GM21723 (cell line): ENCODE measurements at regions not wholly inside any gene's neighbourhood (a gene's known extent, or its start where the extent isn't known, plus 50 kb on each side); places are given as distances from the start of the nearest gene placed in this dataset.
"Not testable (repeated sequence)": the region's sequence is repeated elsewhere in the genome, so short reads cannot be mapped to it uniquely, and the experiment has no call there.

ENCODE experiments used
- ATAC-seq: cut with Tn5 transposase; IDR thresholded peaks from one replicate; pipeline ENCODE4 v1.9.1; 2021; ENCODE audit warnings: mild to moderate bottlenecking, moderate library complexity; ENCODE audit not compliant: unreplicated experiment

DNA sequence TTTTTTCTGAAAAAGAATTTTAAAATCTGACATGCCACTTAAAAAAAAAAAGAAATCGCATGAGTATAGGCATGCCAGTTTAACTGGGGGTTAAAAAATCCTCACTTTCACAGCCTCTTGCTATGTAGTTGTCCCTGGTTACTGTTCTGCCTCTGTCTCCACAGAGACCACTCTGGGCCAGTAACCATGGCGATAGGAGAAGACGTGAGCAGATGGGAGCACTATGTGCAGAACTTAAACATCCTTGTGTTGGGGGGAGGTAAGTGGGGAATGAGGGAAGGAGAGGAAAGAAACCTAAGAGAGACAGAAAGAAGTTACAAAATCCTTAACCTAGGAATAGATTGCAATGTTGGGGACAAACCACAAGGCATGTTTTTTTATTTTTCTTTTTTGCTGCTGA lies 75.9 kb upstream of the CYRIA start:
- ATAC-seq, result no peak

GRCh38 chr2:16739778-16740581 lies 74.3 kb upstream of the CYRIA start:
- no peak for ATAC-seq

DNA sequence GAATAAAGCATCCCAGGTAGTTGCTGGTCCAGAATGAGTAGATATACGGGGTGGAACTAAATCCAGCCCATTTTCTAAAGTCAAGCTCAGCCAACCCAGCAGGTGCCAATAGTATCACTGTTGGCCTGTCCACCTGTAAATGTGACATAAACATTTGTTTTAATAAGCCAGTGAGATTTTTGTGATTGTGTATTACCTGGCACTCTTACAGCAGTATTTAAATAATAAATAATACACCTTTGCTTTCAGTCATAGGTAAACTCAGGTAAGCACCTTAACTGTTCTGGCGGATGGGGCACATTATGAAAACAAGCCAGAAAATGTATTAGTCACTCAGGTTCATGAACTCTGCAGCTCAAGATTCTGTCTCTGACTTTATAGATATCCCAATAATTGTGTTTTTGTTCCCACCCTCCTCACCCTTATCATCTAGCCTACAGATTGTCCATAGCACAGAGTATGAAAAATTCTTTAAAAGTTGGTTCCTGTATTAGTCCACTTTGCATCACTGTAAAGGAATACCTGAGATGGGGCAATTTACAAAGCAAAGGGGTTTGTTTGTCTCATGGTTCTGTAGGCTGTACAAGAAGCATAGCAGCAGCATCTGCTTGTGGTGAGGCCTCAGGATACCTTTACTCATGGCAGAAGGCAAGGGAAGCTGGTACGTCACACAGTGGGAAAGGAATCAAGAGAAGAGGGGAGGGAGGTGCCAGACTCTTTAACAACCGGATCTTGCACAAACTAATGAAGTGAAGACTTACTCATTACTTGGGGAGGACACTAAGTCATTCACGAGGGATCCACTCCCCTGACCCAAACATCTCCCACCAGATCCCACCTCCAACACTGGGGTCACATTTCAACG lies 73.0 kb upstream of the CYRIA start:
- no peak for ATAC-seq

DNA sequence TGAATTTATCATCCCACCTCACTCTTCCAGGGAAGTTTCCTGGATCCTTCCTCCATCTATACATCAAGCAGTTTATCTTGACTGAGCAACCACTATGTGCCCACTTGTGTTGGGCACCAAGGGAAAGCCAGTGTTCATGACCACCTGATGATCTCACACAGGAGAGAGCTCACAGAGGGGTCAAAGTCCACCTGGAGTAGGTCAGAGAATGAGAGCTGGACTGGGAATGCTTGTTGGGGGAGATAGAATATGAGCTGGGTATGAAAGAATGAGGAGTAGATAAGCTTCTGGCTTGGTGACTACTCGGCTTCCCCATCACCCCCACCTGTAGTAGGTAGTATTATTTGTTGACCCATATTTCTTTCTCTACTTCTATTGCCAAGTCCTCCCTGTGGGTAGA lies 72.2 kb upstream of the CYRIA start:
- ATAC-seq, result no peak

DNA sequence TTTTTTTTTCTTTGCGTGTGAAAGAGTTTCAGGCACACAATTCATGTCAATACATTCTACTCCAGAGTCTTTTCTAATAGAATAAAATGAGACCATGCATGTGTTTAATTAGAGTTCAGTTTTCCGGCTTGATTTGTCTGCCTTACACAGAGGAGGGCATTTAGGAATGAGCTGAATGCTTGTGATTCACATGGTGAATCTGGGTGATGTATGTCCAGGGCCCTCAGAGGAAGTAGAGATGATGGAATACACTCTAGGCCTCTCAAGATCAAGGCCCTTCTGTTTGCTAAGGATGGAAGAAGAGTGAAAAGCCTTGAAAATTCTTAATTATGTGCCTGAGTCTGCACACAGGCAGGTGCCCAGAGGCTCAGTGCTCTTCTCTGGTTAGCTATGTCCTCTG lies 71.0 kb upstream of the CYRIA start:
- ATAC-seq, result no peak

DNA sequence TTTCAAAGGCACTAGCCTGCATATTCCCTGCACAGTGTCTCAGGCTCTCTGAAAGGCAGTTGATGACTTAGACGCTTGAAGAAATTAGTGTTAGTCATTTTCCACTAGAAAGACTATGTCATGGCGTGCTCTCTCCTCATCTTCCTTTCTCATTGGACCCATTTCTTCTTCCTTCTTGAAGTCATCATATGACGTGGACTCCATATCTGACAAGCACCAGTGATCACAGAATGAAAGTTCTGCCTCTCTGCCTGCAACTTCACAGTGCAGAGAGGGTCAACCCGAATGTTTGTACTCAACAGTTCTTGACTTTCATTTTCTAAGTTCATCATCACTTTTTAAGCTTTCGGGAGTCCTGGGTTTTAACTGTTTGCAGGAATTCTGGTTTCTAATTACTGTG lies 63.7 kb upstream of the CYRIA start:
- peak; percentile 69 for ATAC-seq

- peak; percentile 83 for ATAC-seq
Measured at GRCh38 chr2:16728351-16729136, 62.9 kb upstream of the CYRIA start.

GRCh38 chr2:16727849-16728248 lies 62.2 kb upstream of the CYRIA start:
- not testable (repeated sequence) for ATAC-seq

DNA sequence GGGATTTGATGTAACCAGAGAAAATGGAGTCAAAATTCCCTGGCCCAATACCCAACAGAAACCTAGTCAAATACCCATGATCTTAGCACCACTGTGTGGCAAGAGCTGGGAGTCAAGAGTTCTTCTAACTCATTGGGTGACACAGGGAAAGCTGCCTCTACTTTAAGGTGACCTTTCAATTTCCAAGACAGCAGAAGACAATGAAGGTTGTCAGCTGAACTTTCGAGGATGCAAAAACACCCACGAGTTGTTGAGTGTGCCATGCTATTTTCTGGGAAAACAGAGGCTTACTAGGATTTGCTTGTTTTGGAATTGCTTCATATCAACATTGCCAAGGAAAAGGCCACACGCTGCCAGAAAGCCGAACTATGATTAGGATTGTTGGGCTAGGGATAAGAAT lies 61.6 kb upstream of the CYRIA start:
- no peak for ATAC-seq

- no peak for ATAC-seq
Measured at GRCh38 chr2:16726577-16726976, 60.9 kb upstream of the CYRIA start.

DNA sequence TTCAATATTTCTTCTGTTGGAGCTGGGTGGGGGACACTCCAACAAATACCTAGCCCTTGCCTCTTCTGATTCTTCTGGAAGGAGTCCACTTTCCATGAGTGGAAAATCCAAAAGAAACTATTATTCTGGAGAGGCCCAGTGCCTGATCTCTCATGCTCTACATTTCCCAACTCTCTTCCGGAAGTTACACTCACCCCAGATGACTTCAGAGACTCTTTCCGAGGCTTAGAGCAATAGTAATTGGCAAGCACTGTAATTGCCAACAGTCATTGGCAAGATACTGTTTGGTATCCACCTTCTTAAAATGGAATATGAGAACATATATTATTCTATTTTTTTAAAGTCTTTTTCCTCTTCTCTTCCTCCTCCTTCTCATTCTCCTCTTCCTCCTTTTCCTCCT lies 60.5 kb upstream of the CYRIA start:
- no peak for ATAC-seq

DNA sequence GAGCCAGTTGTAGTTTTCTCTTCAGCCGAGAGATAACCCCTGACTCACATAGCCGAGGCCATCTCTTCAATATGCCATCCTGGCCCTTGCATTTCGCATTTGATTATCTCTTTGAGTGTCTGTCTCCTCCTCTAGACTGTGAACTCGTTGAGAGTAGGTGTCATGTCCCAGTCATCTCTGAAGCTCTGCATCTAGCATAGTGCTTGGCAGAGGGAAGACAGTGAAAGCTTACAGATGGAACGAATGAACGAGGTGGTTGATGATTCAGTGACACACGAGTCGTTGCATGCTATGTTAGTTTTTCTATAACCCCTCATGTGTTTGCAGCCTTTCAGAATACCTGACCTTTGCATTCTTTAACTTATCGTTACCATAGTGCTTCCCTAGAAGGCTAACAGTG lies 59.9 kb upstream of the CYRIA start:
- ATAC-seq, result no peak

DNA sequence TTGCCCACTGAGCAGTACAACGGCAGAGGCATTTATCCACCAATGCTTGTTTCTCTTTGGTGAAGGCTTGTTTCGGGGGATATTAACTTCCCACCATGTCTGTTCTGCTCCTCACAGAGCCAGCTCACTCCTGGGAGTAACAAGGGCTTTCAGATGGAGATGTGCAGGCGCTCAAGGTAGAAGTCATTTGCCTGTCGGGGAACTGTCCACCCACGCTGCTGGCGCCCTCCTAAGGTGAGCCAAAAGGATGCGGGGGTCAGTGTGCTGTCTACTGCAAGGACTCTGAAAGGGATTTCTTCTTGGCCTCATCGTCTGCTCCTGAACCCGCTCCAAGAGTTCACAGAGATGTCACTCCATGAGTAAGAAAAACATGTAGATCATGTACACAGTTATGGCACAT lies 57.0 kb upstream of the CYRIA start:
- no peak for ATAC-seq

DNA sequence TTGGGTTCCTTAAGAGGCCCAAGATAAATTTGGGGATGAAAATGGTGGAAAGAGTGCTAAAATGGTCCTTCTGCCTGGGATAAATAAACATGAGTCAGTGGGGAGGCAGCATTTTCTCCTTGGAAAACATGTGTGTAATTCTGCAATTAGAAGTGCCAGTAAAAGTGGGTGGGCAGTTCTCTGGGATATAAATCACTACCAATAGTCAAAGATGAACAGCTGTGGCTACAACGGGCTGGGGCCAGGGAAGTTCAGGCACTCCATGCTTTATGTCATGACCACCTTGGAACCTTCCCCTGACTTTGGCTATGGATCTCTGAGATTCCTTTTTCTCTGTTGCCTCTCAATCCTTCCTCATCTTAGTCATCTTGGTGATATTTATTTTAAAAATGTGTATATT lies 56.5 kb upstream of the CYRIA start:
- no peak for ATAC-seq

DNA sequence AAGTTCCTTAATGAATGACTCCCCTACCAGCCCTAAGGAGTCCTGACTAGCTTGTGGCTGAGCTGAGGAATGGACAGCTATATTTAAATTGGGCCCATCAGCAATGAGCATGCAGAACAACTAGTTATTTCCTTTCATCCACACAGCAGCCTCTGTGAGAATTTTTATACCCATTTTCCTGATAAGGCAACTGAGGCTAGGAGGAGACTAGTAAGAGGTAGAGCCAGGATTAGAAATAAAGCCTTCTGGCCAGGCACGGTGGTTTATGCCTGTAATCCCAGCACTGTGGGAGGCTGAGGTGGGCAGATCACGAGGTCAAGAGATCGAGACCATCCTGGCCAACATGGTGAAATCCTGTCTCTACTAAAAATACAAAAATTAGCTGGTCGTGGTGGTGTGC lies 55.9 kb upstream of the CYRIA start:
- ATAC-seq, result not testable (repeated sequence)

DNA sequence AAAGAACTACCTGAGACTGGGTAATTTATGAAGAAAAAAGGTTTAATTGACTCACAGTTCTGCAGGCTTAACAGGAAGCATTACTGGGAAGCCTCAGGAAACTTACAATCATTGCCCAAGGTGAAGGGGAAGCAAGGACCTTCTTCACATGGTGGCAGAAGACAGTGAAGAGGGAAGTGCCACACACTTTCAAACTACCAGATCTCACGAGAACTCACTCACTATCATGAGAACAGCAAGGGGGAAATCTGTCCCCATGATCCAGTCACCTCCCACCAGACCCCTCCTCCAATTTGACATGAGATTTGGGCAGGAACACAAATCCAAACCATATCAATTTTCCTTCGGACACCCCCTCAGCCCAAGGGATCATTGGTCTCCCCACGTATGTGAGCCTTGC lies 55.1 kb upstream of the CYRIA start:
- not testable (repeated sequence) for ATAC-seq

- ATAC-seq, result no peak
Measured at GRCh38 chr2:16719485-16719808, 53.8 kb upstream of the CYRIA start.

GRCh38 chr2:16718576-16719484 lies 53.2 kb upstream of the CYRIA start:
- no peak for ATAC-seq

DNA sequence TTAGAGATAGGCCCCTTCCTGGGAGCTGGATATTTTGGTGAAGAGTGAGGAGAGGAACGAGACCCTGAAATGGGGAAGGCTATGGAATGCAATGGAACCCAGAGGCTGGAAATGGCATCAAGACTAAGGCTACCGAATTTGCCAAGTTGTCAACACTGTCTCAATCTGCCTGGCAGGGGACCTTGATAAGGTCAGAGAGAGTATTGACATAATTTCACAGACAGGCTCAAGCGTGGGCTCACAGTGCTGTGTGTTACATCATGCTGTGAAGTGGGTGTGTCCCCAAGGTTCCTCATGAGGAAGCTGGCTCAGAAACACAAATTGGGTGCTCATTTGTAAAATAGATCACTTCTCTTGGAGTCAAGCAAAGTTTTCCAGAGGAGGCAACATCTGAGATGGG lies 51.8 kb upstream of the CYRIA start:
- ATAC-seq, result no peak

DNA sequence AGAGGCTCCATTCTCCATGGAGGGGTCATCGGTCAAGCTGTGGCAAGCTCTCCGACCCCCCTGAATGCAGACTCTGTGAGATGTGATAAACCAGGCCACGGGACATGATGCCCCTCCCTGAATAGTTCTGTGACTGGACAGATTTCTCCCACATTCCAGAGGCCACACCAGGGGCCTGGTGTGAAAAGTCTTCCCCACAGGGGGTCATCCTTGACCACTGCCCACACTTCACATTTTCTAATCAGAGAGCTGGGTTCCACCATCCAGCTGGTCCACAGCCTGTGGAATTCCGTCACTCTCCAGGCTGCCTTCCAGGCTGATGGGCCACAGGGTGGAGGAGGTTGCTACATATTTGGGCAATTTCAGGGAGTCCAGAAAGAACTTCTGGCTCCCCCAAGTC lies 51.3 kb upstream of the CYRIA start:
- no peak for ATAC-seq

DNA sequence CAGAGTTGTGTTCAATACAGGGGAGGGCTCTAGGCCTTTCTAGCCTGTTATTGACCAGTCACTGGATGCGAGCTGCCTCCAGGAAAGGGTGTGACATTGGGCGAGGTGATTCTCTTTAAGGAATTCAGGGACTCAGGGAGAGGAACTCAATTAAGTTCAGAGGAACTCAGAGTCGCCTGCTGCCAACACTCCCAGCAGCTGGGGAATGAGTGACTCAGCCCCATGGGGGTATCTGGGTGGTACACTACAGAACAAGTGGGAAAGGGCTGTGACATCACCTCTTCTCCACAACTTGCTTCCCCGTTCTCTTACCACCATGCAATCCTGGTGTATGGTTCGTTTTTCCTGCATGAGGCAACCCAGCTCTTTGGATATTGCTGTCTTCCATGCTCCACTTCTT lies 50.4 kb upstream of the CYRIA start:
- ATAC-seq, result no peak
